ENCODE measurements at regions not wholly inside any gene's neighbourhood (a gene's known extent, or its start where the extent isn't known, plus 50 kb on each side); places are given as distances from the start of the nearest gene placed in this dataset.

DNA sequence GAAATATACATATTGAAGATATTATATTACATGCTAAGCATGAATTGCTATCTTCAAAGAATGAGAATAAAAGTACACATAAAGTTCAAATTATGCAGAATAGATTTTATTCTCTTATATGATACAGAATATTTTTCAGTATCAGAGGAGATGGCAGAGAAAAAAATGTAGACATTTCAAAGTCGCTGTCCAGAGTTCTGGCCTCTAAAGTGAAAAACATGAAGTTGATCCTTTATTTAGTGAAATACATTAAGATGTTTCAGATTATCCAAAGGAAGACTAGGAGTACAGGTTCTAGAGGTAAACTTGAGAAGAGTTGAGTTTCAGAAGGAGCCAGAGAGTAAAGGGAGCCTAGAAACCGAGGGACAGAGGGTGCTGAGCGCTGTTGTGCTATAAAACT lies 303.6 kb downstream of the UTP18 start:
- no peak for DNase-seq

DNA sequence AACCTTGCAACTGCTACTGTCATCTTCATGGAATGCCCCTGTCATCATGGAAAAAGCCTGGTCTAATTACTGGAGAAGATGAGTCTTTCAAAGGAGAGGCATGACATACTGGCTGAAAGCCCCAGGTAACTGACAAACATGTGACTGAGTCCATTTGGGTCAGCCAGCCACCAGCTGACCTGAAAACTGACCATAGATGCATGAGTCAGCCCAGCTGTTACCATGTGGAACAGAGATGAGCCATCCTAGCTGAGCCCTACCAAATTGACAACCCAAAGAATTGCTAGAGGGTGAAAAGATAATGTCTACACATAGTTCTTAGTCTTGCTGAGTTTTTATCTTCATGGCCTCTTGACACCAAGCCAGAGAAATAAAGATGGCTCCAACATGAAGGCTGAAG lies 311.8 kb downstream of the UTP18 start:
- DNase-seq, result no peak

Measured in hematopoietic multipotent progenitor cell treated with erythropoietin and hydrocortisone succinate and interleukin-3 and kit ligand, for 4 days (in vitro differentiated cells).